NCI-H2171 treated with DMSO at 0.1 percent for 48 hours (cell line): ENCODE measurements at regions not wholly inside any gene's neighbourhood (a gene's known extent, or its start where the extent isn't known, plus 50 kb on each side); places are given as distances from the start of the nearest gene placed in this dataset.
A peak's percentile ranks its signal among the peaks of the same experiment; 100 is the strongest.

Experiments
- DNase-seq: peaks from one replicate; lab custom pipeline; 2025; lab: John Stamatoyannopoulos, UW

- DNase-seq = no peak
Measured at GRCh38 chr14:87161502-87161901, 831.5 kb downstream of the GALC start.

- DNase-seq = no peak
Measured at GRCh38 chr14:87160989-87161388, 832.0 kb downstream of the GALC start.

DNA sequence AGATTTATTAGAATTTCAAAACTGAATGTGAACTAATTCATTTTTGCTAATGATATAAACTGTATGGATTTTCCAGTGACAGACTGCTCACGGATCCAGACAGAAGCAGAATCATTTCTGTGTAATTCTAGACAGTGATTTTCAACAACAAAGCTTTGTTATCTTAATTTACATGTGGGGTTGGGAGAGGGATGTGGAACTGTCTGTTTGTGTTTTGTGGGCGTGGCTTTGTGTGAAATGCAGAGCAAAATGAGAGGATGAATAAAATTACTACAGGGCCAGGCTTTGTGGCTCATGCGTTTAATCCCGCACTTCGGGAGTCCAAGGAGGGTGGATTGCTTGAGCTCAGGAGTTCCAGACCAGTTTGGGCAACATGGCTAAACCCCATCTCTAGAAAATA, 834.7 kb downstream of the GALC start:
- DNase-seq = peak; percentile 55

DNA sequence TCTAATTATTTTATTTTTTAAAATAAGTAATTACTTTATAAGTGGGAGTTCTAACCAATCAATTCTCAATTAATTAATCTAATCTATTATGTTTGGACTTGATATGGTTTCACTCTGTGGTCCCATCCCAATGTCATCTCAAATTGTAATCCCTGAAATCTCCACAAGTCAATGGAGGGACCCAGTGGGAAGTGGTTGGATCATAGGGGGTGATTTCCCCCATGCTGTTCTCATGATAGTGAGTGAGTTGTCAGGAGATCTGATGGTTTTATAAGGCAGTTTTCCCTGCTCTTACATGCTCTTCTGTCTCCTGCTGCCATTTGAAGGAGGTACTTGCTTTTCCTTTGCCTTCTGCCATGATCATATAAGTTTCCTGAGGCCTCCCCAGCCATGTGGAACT, 836.1 kb downstream of the GALC start:
- peak; percentile 14 for DNase-seq

DNA sequence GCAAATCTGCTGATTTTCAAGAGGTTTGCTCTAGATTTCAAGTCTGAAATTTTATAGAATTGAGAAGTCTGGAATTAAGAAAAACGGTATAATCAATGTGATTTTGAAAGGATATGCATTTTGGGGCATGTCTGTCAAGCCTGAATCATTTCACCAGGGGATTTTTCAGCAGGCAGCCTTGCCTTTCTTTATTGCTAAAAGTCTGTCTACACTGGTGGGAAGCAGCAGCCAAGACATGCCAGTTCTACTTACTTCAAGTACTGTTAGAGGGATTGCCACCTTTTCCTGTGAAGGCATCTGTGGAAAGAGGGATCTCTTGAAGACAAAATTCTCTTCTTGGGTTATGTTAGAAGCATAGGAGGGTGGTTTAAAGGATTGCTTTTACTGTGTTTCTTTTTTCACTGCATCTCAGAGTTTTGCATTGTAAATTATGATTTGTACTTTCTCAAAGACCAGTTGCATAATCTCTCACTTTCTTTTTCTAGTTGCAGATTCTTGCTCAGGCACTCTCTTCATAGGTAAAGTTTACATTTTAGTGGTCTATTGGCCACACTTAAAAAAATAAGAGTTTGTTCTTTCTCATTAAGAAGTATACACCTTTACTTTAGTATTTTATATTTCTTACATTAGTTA, 837.0 kb downstream of the GALC start:
- no peak for DNase-seq

DNA sequence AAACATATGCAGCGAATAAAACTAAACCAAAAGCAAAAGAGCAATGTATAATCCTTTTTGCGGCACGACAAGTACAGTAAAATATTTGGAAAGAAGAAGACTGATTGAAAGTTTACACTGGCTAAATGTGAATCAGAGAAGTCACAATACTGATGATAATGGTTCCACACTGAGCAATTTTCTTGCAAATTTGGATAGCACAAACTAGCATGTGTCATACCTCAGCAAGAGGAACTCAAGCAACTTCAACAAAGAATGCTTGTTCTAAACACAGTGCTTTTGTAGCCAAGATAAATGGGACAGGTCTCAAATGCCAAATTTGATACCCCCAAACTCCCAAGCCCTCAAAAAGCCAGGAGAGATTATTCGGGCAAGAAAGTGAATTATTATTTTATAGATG, 839.1 kb downstream of the GALC start:
- DNase-seq = no peak

DNA sequence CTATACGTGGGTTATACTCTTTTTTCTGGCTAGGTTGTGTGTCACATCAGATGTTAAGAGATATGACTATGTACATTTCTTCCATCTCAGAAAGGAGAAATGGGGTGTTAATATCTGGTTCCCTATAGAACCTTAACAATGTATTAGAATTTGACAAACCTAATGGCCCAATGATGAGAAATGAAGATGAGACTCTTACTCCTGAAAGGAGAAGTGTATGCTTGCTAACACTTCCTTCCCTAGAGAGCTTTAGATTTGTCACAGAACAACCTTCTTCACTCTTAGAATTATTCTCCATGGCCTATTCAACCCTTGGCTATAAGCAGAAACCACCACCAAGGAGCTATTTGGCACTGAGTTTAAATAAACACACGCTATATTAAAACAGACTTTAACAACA, 839.6 kb downstream of the GALC start:
- DNase-seq = no peak

GRCh38 chr14:87152693-87153092, 840.3 kb downstream of the GALC start:
- peak; percentile 73 for DNase-seq

DNA sequence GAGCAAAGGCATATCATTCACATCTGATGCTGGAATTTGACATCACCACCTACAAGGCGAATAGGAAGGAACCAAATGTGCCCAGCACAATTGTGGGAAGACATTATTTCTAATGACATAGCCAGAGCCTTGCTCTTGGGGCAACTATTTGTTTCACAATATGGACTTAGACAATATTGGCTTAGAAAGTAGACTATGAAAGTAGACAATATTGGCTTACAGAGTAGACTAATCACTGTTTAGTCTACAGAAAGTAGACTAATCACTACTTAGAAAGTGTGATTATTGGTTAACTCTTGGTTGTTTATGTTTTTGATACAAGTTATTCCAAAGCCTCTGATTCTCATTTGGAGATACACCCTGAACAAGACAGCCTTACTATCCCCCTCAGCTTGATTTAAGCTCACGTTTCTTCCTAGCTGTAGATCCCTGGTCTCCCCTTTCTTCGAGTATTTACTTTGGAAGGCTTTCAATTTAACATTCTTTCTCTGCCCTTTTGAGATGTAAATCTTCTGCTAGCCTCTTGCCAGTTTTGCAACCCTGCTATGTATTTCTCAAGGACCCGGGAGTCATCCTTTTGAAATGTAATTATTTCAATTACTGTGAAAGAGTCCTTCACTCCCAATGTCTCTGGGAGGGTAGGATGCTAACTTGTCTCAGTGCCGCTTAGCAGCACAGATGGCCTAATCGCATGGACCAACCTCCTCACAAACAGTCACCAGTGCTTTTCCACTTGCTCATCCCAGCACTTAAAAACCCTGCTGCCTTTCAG, 843.2 kb downstream of the GALC start:
- DNase-seq = no peak

GRCh38 chr14:87148655-87149054, 844.3 kb downstream of the GALC start:
- no peak for DNase-seq

GRCh38 chr14:87142551-87143211, 850.3 kb downstream of the GALC start:
- no peak for DNase-seq

DNA sequence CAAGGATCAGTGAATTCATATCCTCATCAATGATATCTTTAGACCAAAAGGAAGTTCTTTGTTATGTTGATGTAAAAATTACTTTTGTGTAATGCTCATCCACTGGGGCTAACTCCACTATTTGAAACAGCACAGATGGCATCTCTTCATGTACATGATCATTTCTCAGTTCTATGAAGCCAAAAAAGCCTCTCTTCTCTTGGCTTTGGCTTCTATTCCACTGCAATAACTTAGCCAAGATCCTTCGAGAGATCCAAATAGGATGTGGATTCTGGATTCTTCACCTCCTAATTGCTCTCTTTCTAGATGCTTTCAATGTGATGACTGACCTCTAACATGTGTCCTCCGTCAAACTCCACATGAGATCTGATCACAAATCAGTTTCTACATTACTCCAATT, 851.2 kb downstream of the GALC start:
- no peak for DNase-seq

GRCh38 chr14:87139299-87139698, 853.7 kb downstream of the GALC start:
- DNase-seq = no peak

- DNase-seq = peak; percentile 59
Measured at GRCh38 chr14:87133073-87133801, 859.7 kb downstream of the GALC start.

GRCh38 chr14:87131879-87132278, 861.1 kb downstream of the GALC start:
- peak; percentile 98 for DNase-seq

DNA sequence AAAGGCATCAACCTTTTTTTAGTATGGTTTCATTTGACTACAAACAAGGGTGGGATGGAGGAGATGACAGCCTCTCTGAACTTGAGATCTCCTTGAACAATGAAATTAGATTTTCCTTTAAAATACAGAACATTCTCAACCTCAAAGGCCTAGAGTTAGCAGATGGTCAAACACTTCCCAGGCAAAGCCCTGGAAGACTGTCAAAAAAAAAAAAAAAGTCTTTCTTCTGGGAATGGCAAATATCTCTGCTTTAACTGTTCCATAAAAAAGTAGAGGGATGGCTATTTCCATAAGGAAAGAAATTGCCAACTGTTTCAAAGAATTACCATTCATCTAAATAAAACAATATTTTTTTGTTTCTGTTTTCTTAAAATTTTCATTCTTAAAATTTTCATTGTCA, 870.8 kb downstream of the GALC start:
- DNase-seq = peak; percentile 80

DNA sequence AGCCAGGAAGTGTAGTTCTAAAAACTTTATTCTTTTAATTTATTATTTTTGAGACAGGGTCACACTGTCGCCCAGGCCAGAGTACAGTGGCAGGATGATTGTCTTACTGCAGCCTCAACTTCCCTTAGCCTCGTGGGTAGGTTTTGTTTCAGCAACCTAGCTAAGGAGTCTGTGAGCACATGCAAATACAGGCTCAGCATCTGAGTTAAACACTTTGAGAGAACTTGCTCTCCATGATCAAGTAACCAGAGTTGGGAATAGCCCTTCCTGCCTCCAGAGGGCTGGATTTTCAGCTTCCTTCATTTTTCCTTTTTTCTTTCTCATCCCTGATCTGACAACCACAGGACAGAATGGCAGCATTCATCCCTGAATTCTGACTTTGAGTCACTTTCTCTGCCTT, 871.3 kb downstream of the GALC start:
- DNase-seq = no peak

DNA sequence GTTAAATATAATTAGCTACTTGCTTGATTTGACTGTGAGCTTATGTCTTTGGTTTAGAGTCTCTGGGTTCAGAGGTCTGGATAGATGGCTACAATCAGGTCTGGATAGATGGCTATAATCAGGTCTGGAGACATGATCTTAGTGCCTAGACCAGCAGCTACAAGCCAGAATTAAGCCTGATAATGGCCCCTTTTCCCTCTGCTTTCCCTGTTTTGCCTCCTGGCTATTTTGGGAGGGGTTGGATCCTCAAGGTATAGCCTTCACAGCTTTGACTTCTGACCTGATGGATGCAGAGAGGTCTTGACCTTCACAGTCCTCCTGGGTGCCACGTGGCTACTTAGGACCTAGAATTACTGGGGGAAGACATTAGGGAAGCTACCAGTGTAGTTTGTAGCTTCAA, 877.7 kb downstream of the GALC start:
- DNase-seq = no peak

- DNase-seq = no peak
Measured at GRCh38 chr14:87113286-87113685, 879.7 kb downstream of the GALC start.

DNA sequence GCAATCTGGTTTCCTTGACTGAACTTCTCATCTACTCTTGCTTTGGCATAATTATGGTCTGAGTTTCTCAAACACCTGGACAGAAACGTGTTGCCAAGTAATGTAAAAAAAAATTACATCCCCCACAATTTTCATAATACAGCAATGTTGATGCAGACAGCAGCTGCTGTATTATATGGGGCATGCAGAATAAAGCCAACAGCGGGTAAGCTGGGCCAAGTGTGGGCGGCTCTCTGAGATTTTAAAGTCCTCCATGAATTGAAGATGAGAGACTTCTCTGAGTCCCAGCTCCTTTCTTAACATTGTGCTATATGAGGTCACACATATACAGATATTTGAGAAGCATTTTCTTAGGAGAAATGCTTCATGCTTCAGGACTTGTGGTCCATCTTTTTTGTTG, 881.2 kb downstream of the GALC start:
- peak; percentile 95 for DNase-seq

DNA sequence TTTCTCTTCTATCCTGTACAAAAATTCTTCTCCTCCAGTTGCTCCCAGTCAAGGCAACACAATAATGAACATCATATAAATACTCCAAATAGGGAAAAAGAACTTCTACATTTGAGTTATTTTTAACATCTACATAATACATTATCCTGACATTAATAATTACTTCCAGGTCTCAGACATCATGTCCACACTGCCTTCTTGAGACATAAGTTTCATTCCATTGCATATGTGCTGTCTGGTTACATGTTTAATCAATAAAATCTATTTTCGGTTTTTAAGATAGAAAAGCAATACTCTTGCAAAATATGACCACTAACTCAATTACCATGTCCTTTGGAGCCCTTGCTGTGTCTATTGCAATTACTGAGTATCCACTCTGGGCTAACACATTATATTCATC, 881.9 kb downstream of the GALC start:
- no peak for DNase-seq

DNA sequence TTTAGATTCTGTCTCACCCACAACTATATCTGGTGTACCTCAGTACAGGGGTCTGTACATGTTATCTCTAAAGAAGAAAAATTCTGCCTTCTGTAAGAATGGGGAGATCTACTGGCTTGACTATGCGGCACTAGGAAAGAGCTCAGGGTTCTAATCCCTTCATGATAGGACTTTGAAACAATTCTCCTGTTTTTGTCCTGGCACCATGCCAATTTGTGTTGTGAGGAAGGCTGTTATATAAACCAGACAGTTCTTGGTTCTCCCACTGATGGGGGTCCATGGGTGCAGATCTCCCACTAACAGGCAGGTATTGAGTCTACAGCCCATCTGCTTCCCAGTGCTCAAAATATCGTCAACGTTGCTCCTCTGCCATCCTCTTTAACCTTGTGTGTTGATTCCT, 883.7 kb downstream of the GALC start:
- no peak for DNase-seq

- no peak for DNase-seq
Measured at GRCh38 chr14:87108726-87109125, 884.3 kb downstream of the GALC start.
